Ishikawa (cell line): ENCODE measurements at regions not wholly inside any gene's neighbourhood (a gene's known extent, or its start where the extent isn't known, plus 50 kb on each side); places are given as distances from the start of the nearest gene placed in this dataset.

Experiments
- CEBPB ChIP-seq: IDR thresholded peaks from 2 replicates; pipeline ENCODE4 v1.6.1; 2012
- CREB1 ChIP-seq: IDR thresholded peaks from 2 replicates; pipeline ENCODE4 v1.6.1; 2012; ENCODE audit warnings: low read depth
- EGR1 ChIP-seq: IDR thresholded peaks from 2 replicates; pipeline ENCODE4 v1.6.1; 2012
- EP300 ChIP-seq: IDR thresholded peaks from 2 replicates; pipeline ENCODE4 v1.6.1; 2012; ENCODE audit warnings: borderline replicate concordance
- MAX ChIP-seq: IDR thresholded peaks from 2 replicates; pipeline ENCODE4 v1.6.1; 2012
- RAD21 ChIP-seq: IDR thresholded peaks from 2 replicates; pipeline ENCODE4 v1.6.1; 2012; ENCODE audit warnings: low read depth
- REST ChIP-seq: IDR thresholded peaks from 2 replicates; pipeline ENCODE4 v1.6.1; 2012; ENCODE audit warnings: low read depth, mild to moderate bottlenecking
- TAF1 ChIP-seq: IDR thresholded peaks from 2 replicates; pipeline ENCODE4 v1.6.1; 2012; ENCODE audit warnings: low read depth, mild to moderate bottlenecking
- TCF12 ChIP-seq: IDR thresholded peaks from 2 replicates; pipeline ENCODE4 v1.6.1; 2012; ENCODE audit warnings: low read depth
- TEAD4 ChIP-seq: IDR thresholded peaks from 2 replicates; pipeline ENCODE4 v1.6.1; 2012
- USF1 ChIP-seq: IDR thresholded peaks from 2 replicates; pipeline ENCODE4 v1.6.1; 2012
- YY1 ChIP-seq: IDR thresholded peaks from 2 replicates; pipeline ENCODE4 v1.6.1; 2012; ENCODE audit warnings: low read depth
- ZBTB7A ChIP-seq: IDR thresholded peaks from 2 replicates; pipeline ENCODE4 v1.6.1; 2012; ENCODE audit warnings: low read depth

GRCh38 chr17:62172492-62173291 is 107.6 kb upstream of the MED13 start:
- TF ChIP-seq USF1, result no peak
- TF ChIP-seq TEAD4, result no peak
- no peak for TF ChIP-seq CEBPB
- TF ChIP-seq EP300, result no peak
- TF ChIP-seq YY1, result no peak
- no peak for TF ChIP-seq REST
- no peak for TF ChIP-seq MAX
- no peak for TF ChIP-seq ZBTB7A
- no peak for TF ChIP-seq CREB1
- TF ChIP-seq TCF12, result no peak
- no peak for TF ChIP-seq TAF1
- no peak for TF ChIP-seq EGR1
- TF ChIP-seq RAD21, result no peak
